Liver (tissue), 8 donors: ENCODE measurements at regions not wholly inside any gene's neighbourhood (a gene's known extent, or its start where the extent isn't known, plus 50 kb on each side); places are given as distances from the start of the nearest gene placed in this dataset.

Source experiments
- DNase-seq: peaks from one replicate; pipeline ENCODE4 v3.0.0-alpha.2; 2017; ENCODE audit warnings: low spot score
- H3K27ac ChIP-seq, 2 donors: one replicate each; pipeline ENCODE4 v1.7.0; 2013; ENCODE audit warnings: inconsistent platforms in 2 of 2, low read length in 2 of 2, control low read depth in 1 of 2, low read depth in 1 of 2, mild to moderate bottlenecking in 1 of 2
- H3K27me3 ChIP-seq, 4 donors: one replicate each; pipeline versions ENCODE4 v1.6.1 to v1.7.0; 2013; ENCODE audit warnings: low read length in 3 of 4, inconsistent platforms in 1 of 4, mild to moderate bottlenecking in 1 of 4, moderate library complexity in 1 of 4; ENCODE audit not compliant: control insufficient read depth in 4 of 4, insufficient read depth in 4 of 4
- H3K36me3 ChIP-seq, 4 donors: one replicate each; pipeline versions ENCODE4 v1.6.1 to v1.7.0; 2013; ENCODE audit warnings: low read length in 3 of 4, mild to moderate bottlenecking in 3 of 4, low read depth in 1 of 4, moderate library complexity in 1 of 4; ENCODE audit not compliant: control insufficient read depth in 4 of 4, insufficient read depth in 3 of 4
- H3K4me1 ChIP-seq, 4 donors: one replicate each; pipeline versions ENCODE4 v1.6.1 to v1.7.0; 2013; ENCODE audit warnings: low read length in 3 of 4, mild to moderate bottlenecking in 3 of 4, moderate library complexity in 1 of 4; ENCODE audit not compliant: control insufficient read depth in 4 of 4, insufficient read depth in 4 of 4
- H3K4me3 ChIP-seq, 3 donors: one replicate each; pipeline versions ENCODE4 v1.6.1 to v1.7.0; 2013; ENCODE audit warnings: low read length in 3 of 3, control low read depth in 1 of 3, low read depth in 1 of 3, mild to moderate bottlenecking in 1 of 3
- H3K9ac ChIP-seq, 2 donors: one replicate each; pipeline ENCODE4 v1.7.0; 2013; ENCODE audit warnings: low read length in 2 of 2, mild to moderate bottlenecking in 2 of 2, moderate library complexity in 2 of 2, control low read depth in 1 of 2, low read depth in 1 of 2
- H3K9me3 ChIP-seq, 4 donors: one replicate each; pipeline versions ENCODE4 v1.6.1 to v1.7.0; 2013; ENCODE audit warnings: low read length in 3 of 4; ENCODE audit not compliant: control insufficient read depth in 4 of 4
- EGR1 ChIP-seq, 2 donors: IDR thresholded peaks; 2 replicates each; pipeline ENCODE4 v1.6.1; 2016 to 2018; ENCODE audit warnings: antibody characterized with exemption in 2 of 2, low read depth in 2 of 2
- FOXA1 ChIP-seq: IDR thresholded peaks from 2 replicates; pipeline ENCODE4 v1.6.1; 2016; ENCODE audit warnings: antibody characterized with exemption
- FOXA2 ChIP-seq: IDR thresholded peaks from 2 replicates; pipeline ENCODE4 v1.6.1; 2016; ENCODE audit warnings: antibody characterized with exemption
- GABPA ChIP-seq, 2 donors: IDR thresholded peaks in 1 of 2; conservative IDR thresholded peaks in 1 of 2; 2 replicates each; pipeline ENCODE4 v1.6.1; 2016; ENCODE audit warnings: antibody characterized with exemption in 2 of 2, mild to moderate bottlenecking in 1 of 2, moderate library complexity in 1 of 2
- HNF4G ChIP-seq: IDR thresholded peaks from 2 replicates; pipeline ENCODE4 v1.6.1; 2016; ENCODE audit warnings: antibody characterized with exemption
- JUND ChIP-seq, 2 donors: IDR thresholded peaks; 2 replicates each; pipeline ENCODE4 v1.6.1; 2016; ENCODE audit warnings: antibody characterized with exemption in 2 of 2
- RAD21 ChIP-seq, 2 donors: IDR thresholded peaks; 2 replicates each; pipeline ENCODE4 v1.6.1; 2016; ENCODE audit warnings: antibody characterized with exemption in 2 of 2, mild to moderate bottlenecking in 2 of 2
- RXRA ChIP-seq, 2 donors: IDR thresholded peaks; 2 replicates each; pipeline ENCODE4 v1.6.1; 2017 to 2018; ENCODE audit warnings: antibody characterized with exemption in 2 of 2, mild to moderate bottlenecking in 1 of 2
- SP1 ChIP-seq: IDR thresholded peaks from 2 replicates; pipeline ENCODE4 v1.6.1; 2018; ENCODE audit warnings: antibody characterized with exemption, mild to moderate bottlenecking
- TAF1 ChIP-seq: conservative IDR thresholded peaks from 2 replicates; pipeline ENCODE4 v1.6.1; 2016; ENCODE audit warnings: antibody characterized with exemption, mild to moderate bottlenecking
- YY1 ChIP-seq: IDR thresholded peaks from 2 replicates; pipeline ENCODE4 v1.6.1; 2016; ENCODE audit warnings: antibody characterized with exemption, mild to moderate bottlenecking
- WGBS: extraction: QIAGEN DNeasy Blood & Tissue Kit; methylation state at CpG from one replicate; pipeline ENCODE4 v1.1.7; 2013; 5-methylcytosine and 5-hydroxymethylcytosine counted together
- TF ChIP-seq, protein P1 (sequence below): fragments of 150-350 bp; IDR thresholded peaks from 2 replicates; pipeline ENCODE4 v1.5.1; 2017; ENCODE audit warnings: improper control_type of control experiment, low read depth, low read length; ENCODE audit not compliant: missing input control
- TF ChIP-seq, protein P2 (sequence below): IDR thresholded peaks from 2 replicates; pipeline ENCODE4 v1.6.1; 2016; ENCODE audit warnings: antibody characterized with exemption
- TF ChIP-seq, protein P3 (sequence below): IDR thresholded peaks from 2 replicates; pipeline ENCODE4 v1.6.1; 2016; ENCODE audit warnings: antibody characterized with exemption
- TF ChIP-seq, protein P4 (sequence below): IDR thresholded peaks from 2 replicates; pipeline ENCODE4 v1.6.1; 2016; ENCODE audit warnings: antibody characterized with exemption, mild to moderate bottlenecking
- donor health status: healthy.
- donor health status: healthy.
- donor health status: healthy.
- donor health status: healthy.
- donor health status: healthy.

DNA sequence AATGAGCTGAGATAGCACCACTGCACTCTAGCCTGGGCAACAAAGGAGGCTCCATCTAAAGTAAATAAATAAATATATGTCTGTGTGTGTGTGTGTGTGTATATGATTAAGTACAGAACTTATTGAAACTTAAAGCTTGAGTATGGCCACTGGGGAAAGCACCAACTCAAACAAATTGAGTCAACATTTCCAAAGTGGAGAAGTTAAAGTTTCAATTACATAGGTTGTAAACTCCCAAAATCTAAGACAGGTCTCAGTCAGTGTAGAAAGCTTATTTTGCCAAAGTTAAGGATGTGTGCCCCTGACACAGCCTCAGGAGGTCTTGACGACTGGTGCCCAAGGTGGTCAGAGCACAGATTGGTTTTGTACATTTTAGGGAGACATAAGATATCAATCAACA lies 458.9 kb upstream of the RGS18 start:
- 72% methylated on average over 1 of the region's 1 CpG for WGBS
- Histone ChIP-seq H3K27ac (no peak overlapping the region), H3K4me1 (no peaks in the 10 kb centered on the region), H3K36me3 (no peaks in the 10 kb centered on the region), H3K4me3 (no peak overlapping the region), H3K9me3 (no peaks in the 10 kb centered on the region), H3K9ac (no peak overlapping the region), H3K27me3 (no peaks in the 10 kb centered on the region)
- no peak for DNase-seq
- TF ChIP-seq FOXA1 = no peak
- no peak for TF ChIP-seq HNF4G
- no peak for TF ChIP-seq SP1
- TF ChIP-seq, protein P1, sequence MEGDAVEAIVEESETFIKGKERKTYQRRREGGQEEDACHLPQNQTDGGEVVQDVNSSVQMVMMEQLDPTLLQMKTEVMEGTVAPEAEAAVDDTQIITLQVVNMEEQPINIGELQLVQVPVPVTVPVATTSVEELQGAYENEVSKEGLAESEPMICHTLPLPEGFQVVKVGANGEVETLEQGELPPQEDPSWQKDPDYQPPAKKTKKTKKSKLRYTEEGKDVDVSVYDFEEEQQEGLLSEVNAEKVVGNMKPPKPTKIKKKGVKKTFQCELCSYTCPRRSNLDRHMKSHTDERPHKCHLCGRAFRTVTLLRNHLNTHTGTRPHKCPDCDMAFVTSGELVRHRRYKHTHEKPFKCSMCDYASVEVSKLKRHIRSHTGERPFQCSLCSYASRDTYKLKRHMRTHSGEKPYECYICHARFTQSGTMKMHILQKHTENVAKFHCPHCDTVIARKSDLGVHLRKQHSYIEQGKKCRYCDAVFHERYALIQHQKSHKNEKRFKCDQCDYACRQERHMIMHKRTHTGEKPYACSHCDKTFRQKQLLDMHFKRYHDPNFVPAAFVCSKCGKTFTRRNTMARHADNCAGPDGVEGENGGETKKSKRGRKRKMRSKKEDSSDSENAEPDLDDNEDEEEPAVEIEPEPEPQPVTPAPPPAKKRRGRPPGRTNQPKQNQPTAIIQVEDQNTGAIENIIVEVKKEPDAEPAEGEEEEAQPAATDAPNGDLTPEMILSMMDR = no peak
- TF ChIP-seq RAD21 (IDR thresholded peaks at IDR 0.05) = no peak
- TF ChIP-seq FOXA2 = no peak
- TF ChIP-seq, protein P2, sequence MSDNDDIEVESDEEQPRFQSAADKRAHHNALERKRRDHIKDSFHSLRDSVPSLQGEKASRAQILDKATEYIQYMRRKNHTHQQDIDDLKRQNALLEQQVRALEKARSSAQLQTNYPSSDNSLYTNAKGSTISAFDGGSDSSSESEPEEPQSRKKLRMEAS = no peak
- TF ChIP-seq, protein P3, sequence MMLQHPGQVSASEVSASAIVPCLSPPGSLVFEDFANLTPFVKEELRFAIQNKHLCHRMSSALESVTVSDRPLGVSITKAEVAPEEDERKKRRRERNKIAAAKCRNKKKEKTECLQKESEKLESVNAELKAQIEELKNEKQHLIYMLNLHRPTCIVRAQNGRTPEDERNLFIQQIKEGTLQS = no peak
- no peak for TF ChIP-seq RXRA (IDR thresholded peaks at IDR 0.05)

DNA sequence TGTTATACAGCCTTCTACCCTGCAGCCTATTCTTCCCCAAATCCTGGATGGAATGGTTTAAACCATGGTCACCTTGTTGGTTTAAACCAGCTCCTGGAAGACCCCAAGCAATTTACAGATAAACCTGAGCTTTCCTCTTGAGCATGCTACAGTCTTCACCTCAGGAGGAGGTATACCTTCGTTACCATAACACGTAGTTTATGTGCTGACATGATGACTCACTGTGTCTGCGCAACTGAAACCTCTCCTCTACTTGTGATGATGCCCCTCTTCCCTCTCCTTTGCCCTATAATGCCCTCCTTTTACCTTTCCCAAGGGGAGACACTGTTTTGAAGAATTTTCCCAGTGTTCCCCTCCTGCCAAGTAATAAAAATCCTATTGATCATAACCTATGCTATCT lies 457.3 kb upstream of the RGS18 start:
- Histone ChIP-seq H3K9ac (no peak overlapping the region), H3K4me3 (no peak overlapping the region), H3K4me1 (no peaks in the 10 kb centered on the region), H3K9me3 (no peaks in the 10 kb centered on the region), H3K27ac (no peak overlapping the region), H3K36me3 (no peaks in the 10 kb centered on the region), H3K27me3 (no peaks in the 10 kb centered on the region)
- 82% methylated on average over 3 of the region's 3 CpGs for WGBS
- DNase-seq = no peak
- TF ChIP-seq SP1 (no peak), RXRA (IDR thresholded peaks at IDR 0.05) (no peak), EGR1 (IDR thresholded peaks at IDR 0.05; ENCODE audit: low read depth in 2 of 2) (no peak), YY1 (no peak), TAF1 (no peak), RAD21 (IDR thresholded peaks at IDR 0.05) (no peak), GABPA (IDR thresholded peaks at IDR 0.05 in 1 of 2, conservative IDR thresholded peaks at IDR 0.05 in 1 of 2) (no peak), JUND (IDR thresholded peaks at IDR 0.05) (no peak)
- TF ChIP-seq, protein P4, sequence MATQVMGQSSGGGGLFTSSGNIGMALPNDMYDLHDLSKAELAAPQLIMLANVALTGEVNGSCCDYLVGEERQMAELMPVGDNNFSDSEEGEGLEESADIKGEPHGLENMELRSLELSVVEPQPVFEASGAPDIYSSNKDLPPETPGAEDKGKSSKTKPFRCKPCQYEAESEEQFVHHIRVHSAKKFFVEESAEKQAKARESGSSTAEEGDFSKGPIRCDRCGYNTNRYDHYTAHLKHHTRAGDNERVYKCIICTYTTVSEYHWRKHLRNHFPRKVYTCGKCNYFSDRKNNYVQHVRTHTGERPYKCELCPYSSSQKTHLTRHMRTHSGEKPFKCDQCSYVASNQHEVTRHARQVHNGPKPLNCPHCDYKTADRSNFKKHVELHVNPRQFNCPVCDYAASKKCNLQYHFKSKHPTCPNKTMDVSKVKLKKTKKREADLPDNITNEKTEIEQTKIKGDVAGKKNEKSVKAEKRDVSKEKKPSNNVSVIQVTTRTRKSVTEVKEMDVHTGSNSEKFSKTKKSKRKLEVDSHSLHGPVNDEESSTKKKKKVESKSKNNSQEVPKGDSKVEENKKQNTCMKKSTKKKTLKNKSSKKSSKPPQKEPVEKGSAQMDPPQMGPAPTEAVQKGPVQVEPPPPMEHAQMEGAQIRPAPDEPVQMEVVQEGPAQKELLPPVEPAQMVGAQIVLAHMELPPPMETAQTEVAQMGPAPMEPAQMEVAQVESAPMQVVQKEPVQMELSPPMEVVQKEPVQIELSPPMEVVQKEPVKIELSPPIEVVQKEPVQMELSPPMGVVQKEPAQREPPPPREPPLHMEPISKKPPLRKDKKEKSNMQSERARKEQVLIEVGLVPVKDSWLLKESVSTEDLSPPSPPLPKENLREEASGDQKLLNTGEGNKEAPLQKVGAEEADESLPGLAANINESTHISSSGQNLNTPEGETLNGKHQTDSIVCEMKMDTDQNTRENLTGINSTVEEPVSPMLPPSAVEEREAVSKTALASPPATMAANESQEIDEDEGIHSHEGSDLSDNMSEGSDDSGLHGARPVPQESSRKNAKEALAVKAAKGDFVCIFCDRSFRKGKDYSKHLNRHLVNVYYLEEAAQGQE = no peak
- TF ChIP-seq, protein P3 = no peak
